ENCODE measurements at regions not wholly inside any gene's neighbourhood (a gene's known extent, or its start where the extent isn't known, plus 50 kb on each side); places are given as distances from the start of the nearest gene placed in this dataset.

DNA sequence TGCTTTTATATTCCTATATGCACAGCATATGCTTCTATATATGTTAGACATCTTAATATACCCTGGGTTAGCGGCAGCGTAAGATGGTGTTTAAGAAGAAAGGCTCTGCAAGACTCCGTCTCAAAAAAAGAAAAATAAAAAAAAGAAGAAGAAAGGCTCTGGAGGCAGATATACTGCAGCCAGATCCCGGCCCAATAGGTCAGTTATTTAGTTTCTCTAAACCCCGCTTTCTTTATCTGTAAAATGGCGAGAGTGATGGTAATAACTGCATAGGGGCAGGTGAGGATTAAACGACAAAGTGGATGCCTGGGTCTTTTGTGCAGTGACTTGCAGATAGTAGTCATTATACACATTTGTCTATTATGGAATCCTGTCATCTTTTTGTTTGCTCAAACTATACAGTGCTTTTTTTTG is 115.2 kb downstream of the NAA11 start:
- TF ChIP-seq CTCF (IDR thresholded peaks at IDR 0.05), result no peak
- no peak for TF ChIP-seq POLR2A (IDR thresholded peaks at IDR 0.05)
